ENCODE measurements at regions not wholly inside any gene's neighbourhood (a gene's known extent, or its start where the extent isn't known, plus 50 kb on each side); places are given as distances from the start of the nearest gene placed in this dataset.

DNA sequence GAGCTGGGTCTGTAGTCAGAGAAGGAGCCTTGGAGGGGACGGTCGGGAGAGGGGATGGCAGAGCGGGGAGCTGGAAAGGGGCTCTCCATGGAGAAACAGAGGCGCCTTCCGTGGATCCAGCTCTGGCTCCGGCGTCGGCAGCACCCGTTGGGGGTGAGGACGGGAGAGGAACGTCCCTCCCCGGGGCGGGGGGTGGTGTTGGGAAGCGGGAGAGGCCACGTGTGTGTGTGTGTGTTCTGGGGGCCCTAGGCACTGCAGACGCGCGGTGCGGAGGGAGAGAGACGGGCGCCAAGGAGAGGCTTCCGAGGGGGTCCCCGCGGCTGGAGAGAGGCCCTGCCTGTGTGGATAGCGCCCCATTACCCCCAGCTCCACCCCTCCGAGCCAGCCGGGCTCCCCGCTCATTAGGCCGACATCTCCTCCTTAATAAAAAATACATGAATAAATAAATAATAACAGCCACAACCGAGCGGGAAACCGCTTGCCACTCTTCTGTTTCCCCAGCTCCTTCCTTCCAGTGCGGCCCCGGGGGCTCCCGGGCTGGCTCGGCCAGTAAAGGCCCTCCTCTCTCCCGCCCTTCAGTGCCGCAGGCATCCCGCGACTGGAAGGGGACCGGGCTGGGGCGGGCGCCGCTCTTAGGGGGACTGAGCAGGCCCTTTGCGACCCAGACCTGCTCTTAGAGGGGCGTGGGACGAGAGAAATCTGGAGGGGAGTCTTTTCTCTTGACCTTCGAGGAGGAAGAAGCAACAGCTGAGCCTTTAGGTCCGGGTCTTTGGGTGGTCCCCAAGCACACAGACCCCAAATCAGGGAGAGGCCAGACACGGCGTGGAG is 71.3 kb upstream of the ARAP3 start:
- H3K79me2 ChIP-seq (ENCODE audit: low read length), result no peaks in the 10 kb centered on the region
- CTCF ChIA-PET, result no interaction called here
- no peak overlapping the region for H3K4me3 ChIP-seq (ENCODE audit: low read length)
- ATAC-seq (no peak), DNase-seq (no peak)
- no peak overlapping the region for H2AFZ ChIP-seq (ENCODE audit: low read length)
- no peak overlapping the region for H3K9ac ChIP-seq (ENCODE audit: low read length)
- no peaks in the 10 kb centered on the region for H3F3A ChIP-seq (ENCODE audit: low read length, unreplicated experiment)
- TF ChIP-seq, protein P1, sequence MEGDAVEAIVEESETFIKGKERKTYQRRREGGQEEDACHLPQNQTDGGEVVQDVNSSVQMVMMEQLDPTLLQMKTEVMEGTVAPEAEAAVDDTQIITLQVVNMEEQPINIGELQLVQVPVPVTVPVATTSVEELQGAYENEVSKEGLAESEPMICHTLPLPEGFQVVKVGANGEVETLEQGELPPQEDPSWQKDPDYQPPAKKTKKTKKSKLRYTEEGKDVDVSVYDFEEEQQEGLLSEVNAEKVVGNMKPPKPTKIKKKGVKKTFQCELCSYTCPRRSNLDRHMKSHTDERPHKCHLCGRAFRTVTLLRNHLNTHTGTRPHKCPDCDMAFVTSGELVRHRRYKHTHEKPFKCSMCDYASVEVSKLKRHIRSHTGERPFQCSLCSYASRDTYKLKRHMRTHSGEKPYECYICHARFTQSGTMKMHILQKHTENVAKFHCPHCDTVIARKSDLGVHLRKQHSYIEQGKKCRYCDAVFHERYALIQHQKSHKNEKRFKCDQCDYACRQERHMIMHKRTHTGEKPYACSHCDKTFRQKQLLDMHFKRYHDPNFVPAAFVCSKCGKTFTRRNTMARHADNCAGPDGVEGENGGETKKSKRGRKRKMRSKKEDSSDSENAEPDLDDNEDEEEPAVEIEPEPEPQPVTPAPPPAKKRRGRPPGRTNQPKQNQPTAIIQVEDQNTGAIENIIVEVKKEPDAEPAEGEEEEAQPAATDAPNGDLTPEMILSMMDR (conservative IDR thresholded peaks at IDR 0.05; ENCODE audit: low read depth, low read length), result no peak
- no peak for TF ChIP-seq EZH2 (IDR thresholded peaks at IDR 0.05; ENCODE audit: low read length, unreplicated experiment)
- no peak for TF ChIP-seq EZH2phosphoT487 (IDR thresholded peaks at IDR 0.05; ENCODE audit: borderline replicate concordance, low read length)
- POLR2A ChIA-PET (ENCODE audit: unreplicated experiment), result no interaction called here
- H3K27ac ChIP-seq (ENCODE audit: low read length), result no peak overlapping the region
- H4K20me1 ChIP-seq (ENCODE audit: low read length), result no peaks in the 10 kb centered on the region
- peaks cover 6% of the 10 kb centered on the region; the same call in 1 of the 2 replicates for H3K4me1 ChIP-seq (ENCODE audit: insufficient read depth, low read length)
- intact Hi-C loops (cut with micrococcal nuclease), result loop anchor here (5.0 kb wide), 1 partner anchor 51 kb away; no protein-coding TSS in a partner anchor
- no peaks in the 10 kb centered on the region for H3K36me3 ChIP-seq (ENCODE audit: low read depth, low read length)
- H3K9me3 ChIP-seq (ENCODE audit: low read length), result no peaks in the 10 kb centered on the region
- BruUV-seq (replicated peaks), result no TSS peak
- peaks cover 24% of the 10 kb centered on the region; the same call in 1 of the 2 replicates for H3K27me3 ChIP-seq (ENCODE audit: low read length)
- H3K9me2 ChIP-seq (replicated peaks; ENCODE audit: low read length), result no peaks in the 10 kb centered on the region
- no peak overlapping the region for H3K4me2 ChIP-seq (ENCODE audit: low read length)

DNA sequence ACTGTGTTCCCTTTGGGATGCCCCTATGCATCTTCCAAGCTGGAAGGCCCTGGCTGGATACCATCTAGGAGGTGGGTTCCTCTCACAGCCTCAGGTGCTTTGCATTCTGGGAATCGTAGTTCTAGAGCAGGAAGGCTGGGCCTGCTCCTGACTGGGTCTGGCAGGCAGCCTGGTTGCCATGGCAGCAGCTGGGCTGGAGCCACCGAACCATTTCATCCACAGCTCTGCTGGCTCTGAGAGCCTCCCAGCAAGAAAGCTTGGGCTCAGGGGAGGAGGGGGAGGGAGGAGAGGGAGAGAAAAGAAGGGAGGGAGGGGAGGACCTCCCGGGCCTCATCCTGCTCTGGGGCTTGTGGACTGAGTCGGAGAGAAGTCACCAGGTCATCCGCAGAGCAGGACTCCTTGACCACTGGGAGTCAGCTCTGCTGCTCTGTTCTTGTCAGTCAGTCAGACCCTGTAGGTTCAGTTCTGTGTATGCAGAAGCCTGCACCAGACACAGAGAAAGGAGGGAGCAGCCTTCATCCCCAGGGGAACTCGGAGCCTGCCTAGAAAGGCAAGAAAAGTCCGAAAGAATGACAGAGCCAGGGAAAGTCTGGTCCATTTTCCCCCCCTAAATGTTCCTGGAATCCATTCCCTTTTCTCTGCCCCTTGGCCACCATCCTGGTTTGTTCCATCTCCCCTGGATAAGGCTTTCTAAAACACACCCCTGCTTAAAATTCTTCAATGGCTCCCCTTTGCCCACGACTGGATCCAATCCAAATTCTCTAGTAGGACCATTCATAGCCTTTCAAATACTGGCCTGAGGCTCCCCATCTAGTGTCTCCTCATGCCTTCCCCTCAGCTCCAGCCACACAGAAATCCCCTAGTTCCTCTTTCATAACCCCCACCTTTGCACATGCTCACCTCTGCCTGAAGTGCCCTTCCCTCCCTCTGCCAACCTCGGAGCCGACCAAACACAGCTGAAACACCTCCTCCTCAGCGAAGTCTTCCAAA is 65.4 kb upstream of the ARAP3 start:
- no peaks in the 10 kb centered on the region for H4K20me1 ChIP-seq (ENCODE audit: low read length)
- ATAC-seq (no peak), DNase-seq (peak; percentile 41)
- H3K4me3 ChIP-seq (ENCODE audit: low read length), result no peak overlapping the region
- ChIA-PET CTCF (interaction anchor here (0.5 kb wide), 1 partner anchor 1006 kb away, joined by 3 read pairs; no protein-coding TSS in a partner anchor), POLR2A (ENCODE audit: unreplicated experiment) (no interaction called here)
- intact Hi-C loops (cut with micrococcal nuclease), result no loop called here
- no peaks in the 10 kb centered on the region for H3K4me1 ChIP-seq (ENCODE audit: insufficient read depth, low read length)
- H3K9me3 ChIP-seq (ENCODE audit: low read length), result no peaks in the 10 kb centered on the region
- H3K27ac ChIP-seq (ENCODE audit: low read length), result no peak overlapping the region
- H3K27me3 ChIP-seq (ENCODE audit: low read length), result peaks cover 24% of the 10 kb centered on the region; the same call in 1 of the 2 replicates
- H3K4me2 ChIP-seq (ENCODE audit: low read length), result no peak overlapping the region
- no peaks in the 10 kb centered on the region for H3K36me3 ChIP-seq (ENCODE audit: low read depth, low read length)
- no peak overlapping the region for H2AFZ ChIP-seq (ENCODE audit: low read length)
- TF ChIP-seq EZH2 (IDR thresholded peaks at IDR 0.05; ENCODE audit: low read length, unreplicated experiment), result no peak
- TF ChIP-seq EZH2phosphoT487 (IDR thresholded peaks at IDR 0.05; ENCODE audit: borderline replicate concordance, low read length), result no peak
- TF ChIP-seq, protein P1 (conservative IDR thresholded peaks at IDR 0.05; ENCODE audit: low read depth, low read length), result no peak
- no peaks in the 10 kb centered on the region for H3K9me2 ChIP-seq (replicated peaks; ENCODE audit: low read length)
- H3K79me2 ChIP-seq (ENCODE audit: low read length), result no peaks in the 10 kb centered on the region
- no TSS peak for BruUV-seq (replicated peaks)
- H3F3A ChIP-seq (ENCODE audit: low read length, unreplicated experiment), result no peaks in the 10 kb centered on the region
- no peak overlapping the region for H3K9ac ChIP-seq (ENCODE audit: low read length)
